T-helper 9 cell (primary cell): ENCODE measurements at regions not wholly inside any gene's neighbourhood (a gene's known extent, or its start where the extent isn't known, plus 50 kb on each side); places are given as distances from the start of the nearest gene placed in this dataset.
"Not testable (repeated sequence)": the region's sequence is repeated elsewhere in the genome, so short reads cannot be mapped to it uniquely, and the experiment has no call there.

ENCODE experiments used
- DNase-seq: peaks from one replicate; pipeline ENCODE4 v3.0.0-alpha.2; 2020

GRCh38 chr3:107470496-107470895 lies 52.3 kb upstream of the BBX start:
- DNase-seq = not testable (repeated sequence)
